Effector CD4-positive, alpha-beta T cell (primary cell): ENCODE measurements at regions not wholly inside any gene's neighbourhood (a gene's known extent, or its start where the extent isn't known, plus 50 kb on each side); places are given as distances from the start of the nearest gene placed in this dataset.

Experiments used
- DNase-seq: peaks from one replicate; pipeline ENCODE4 v3.0.0-alpha.2; 2020

GRCh38 chr5:96340357-96340756 is 92.7 kb downstream of the PCSK1 start:
- DNase-seq, result no peak

- DNase-seq, result no peak
Measured at GRCh38 chr5:96339862-96340261, 93.2 kb downstream of the PCSK1 start.

DNA sequence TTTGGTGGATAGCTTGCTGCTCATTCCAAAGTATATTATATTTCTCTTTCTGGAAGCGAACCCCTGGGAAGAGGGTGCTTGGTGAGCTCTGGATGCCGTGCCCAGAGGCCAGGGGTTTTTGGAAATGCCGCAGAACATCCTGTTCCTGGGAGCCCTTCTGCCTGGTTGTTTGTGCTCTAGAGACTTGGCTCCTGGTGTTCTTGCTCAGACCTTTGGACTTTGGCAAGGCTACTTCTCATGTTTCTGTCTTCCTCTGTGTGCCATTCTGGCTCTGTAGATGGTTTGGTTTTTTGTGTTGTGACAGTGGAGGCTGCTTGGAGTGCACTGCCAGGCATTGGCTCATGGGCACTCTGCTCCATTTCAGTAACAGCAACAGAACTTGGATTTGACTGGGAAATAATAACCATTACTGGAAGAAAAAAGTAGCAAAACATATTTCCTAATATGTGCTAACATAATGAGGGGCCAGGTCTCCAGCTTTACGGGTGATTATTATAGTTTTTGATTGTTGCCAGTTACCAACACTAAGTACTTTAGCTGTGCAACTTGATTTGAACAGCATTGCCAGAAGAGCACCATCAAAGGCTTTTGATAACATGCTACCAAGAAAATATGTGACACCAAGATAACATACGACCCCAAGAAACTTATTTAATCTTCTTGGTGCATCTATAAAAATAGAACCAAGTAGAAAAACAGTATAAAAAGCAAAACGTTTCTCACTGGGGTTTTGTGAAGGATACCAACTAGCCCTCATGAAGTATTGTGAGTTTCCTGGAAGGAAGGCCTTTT is 94.2 kb downstream of the PCSK1 start:
- DNase-seq, result no peak

- no peak for DNase-seq
Measured at GRCh38 chr5:96338091-96338490, 95.0 kb downstream of the PCSK1 start.

GRCh38 chr5:96337048-96337781 is 95.8 kb downstream of the PCSK1 start:
- DNase-seq, result no peak

DNA sequence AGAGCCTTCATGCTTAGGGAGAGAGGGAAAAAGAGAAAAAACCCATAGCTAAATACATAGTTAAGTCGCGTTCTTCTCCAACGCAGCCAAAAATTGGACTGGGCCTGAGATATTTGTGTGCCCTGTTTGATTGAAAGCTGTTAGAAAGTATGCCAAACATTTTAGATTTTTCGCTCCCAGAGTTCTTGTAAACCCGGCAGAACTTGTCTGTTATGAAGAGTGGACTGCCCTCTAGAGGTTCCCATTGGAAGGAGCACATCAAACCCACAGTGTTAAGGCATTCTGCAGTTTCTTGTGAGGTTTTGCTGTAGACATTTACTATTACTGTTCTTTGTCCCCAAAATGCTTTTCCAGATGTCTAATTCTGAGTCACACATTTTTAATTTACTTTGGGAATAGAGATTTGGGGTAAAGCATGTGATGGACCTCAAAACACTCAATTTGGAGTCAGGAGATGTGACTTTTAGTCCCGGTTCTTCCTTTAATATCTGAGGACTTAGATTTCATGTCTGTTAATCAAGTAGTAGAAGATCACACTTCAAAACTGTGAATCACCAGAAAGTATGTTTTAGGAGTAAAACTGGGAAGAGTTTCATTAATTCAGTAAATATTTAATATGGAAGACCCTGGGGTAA is 96.6 kb downstream of the PCSK1 start:
- peak; percentile 32 for DNase-seq

DNA sequence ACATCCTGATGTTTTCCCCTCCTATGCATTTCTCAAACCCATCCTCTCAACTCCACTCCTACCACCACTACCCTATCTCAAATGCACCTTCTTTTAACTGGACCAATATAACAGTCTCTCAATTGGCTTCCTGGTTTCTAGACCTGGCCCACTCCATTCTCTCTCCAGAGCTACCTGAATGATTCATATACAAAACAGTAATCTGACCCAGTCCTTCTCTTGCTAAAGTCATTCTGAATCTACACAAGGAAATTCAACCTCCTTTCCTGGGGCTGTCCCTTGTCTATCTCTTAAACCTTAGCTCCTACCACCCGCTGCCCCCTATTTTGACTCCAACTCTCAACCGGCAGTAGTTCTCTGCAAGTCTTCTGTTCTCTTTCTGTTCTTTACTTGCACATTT is 97.2 kb downstream of the PCSK1 start:
- no peak for DNase-seq

GRCh38 chr5:96333391-96333790 is 99.7 kb downstream of the PCSK1 start:
- DNase-seq, result no peak

GRCh38 chr5:96332535-96333366 is 100.3 kb downstream of the PCSK1 start:
- DNase-seq, result no peak

- no peak for DNase-seq
Measured at GRCh38 chr5:96331681-96332361, 101.2 kb downstream of the PCSK1 start.

DNA sequence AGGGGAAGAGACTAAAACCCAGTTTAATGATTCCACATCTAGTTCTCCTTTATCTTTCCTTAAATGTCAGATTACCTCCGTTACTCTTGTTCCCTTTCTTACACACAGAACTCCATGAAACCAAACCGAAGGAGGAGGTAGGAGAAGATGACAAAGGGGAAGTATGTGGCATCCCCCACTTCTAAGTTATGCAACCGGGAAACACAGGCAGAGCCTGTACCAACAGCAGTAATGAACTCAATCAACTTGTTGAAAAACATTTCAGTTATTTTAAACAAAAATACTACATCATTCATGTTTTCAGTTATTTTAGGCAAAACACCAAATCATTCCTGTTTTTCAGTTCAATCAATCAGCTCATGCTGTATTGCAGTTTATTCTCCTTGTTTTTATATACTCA is 101.8 kb downstream of the PCSK1 start:
- no peak for DNase-seq

GRCh38 chr5:96330530-96331140 is 102.4 kb downstream of the PCSK1 start:
- no peak for DNase-seq

DNA sequence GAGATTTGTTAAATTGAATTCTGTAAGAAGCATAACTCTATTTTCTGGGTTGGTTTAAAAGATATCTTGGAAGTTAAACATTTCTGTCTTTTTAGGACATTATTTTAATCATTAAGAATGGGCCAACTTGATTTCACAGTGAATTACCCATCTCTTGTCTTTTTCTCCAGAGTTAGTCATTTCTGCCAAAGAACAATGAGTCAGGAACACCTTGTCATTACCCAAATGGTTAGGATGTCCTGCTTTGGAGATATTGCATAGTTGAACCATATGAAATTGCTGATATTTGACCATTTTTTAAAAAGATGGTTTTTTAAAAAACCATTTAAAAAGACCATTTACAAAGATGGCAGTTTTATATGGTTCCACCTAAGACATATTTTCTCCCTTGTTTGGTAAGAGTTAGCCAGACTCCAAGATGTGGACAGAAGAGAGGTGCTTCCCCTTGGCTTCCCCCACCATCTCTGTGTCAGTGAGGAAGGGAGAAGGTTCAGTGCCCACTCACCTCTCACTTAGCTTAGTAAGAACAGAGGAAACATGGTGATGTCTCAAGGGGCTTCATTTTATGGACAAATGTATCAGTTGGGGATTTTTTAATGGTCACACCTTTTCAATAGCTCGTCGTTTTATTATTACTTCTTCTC is 103.0 kb downstream of the PCSK1 start:
- DNase-seq, result no peak

DNA sequence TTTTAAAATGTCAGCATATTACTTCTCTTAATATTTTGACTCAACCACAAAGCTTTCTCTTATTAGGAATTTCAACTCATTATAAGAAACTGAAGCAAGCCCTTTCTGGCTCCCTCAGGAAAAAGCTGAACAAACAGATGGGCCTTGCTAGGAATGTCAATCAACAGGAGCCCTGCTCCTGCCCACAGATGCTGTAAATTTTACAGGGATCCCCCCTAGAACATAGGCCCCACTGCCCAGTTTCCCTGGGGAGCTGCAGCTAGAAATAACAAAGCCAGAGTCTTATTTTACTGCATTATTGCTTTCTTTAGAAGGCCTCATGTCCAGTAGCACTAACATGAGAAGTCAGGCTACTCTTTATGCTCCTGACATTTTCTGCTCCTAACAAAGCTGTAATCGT is 103.8 kb downstream of the PCSK1 start:
- DNase-seq, result no peak

DNA sequence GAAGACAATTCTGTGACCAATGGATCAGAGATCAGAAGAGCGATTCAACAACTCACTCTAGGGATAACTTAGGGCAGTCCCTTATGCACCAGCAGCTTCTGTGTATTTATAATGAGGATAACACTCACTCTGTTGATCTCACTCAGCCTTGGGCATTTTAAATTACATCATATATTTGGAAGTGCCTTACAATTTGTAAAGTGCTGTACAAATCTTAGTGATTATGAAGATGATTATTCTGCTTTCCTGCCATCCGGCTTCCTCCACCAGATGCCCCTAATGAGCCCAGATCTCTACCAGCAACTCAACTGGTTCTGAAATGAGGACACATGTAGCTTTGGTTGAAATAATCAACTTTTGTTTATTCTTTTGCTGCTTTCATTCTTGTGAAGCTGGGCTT is 105.3 kb downstream of the PCSK1 start:
- no peak for DNase-seq

DNA sequence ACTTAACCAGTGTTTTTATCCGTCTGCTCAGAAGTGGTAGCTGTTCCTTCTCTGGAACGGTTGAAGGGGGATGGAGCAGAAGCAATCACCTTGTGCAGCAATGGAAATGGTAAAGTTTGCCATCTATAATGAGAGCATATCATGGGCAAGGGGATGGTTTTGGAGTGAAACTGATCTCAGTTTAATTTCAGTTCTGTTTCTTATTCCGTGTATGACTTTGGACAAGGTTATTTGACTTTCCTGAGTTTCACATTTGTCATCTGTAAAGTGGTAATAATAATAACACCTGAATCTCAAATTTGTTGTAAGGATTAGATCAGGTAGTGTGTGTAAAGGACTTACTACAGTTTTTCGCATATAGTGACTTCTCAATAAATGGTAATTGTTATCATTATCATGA is 106.1 kb downstream of the PCSK1 start:
- DNase-seq, result no peak

DNA sequence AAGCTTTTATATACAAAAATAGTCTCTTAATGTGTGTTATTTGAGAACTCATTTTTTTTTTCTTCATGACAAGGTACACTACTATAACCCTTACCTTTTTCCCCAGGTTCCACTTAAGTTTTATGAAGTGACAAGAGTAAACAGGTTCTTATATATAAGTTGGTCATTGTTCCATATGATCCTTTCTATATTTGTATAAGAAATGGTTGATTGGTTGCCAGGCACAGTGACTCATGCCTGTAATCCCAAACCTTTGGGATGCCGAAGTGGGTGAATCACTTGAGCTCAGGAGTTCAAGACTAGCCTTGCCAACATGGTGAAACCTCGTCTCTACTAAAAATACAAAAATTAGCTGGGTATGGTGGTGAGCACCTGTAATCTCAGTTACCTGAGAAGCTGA is 108.3 kb downstream of the PCSK1 start:
- DNase-seq, result no peak

DNA sequence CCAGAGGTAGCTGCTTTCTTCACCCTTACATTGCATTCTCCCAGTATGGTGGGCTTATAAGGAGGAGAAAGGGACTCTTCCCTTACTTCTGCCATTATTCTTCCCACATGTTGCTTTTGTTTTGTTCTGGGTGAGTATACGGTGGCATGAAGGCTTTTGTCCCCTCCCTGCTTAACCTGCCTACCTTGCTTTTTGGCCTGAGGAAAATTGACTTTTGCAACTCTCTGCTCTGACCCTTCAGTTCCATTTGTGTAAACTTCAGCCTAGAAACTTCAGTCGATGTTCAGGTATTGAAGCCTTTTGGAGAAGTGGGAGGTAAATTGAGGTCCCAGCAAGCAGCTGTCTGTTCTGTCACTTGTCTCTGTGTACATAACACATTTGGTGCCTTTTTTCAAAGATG is 110.2 kb downstream of the PCSK1 start:
- no peak for DNase-seq

DNA sequence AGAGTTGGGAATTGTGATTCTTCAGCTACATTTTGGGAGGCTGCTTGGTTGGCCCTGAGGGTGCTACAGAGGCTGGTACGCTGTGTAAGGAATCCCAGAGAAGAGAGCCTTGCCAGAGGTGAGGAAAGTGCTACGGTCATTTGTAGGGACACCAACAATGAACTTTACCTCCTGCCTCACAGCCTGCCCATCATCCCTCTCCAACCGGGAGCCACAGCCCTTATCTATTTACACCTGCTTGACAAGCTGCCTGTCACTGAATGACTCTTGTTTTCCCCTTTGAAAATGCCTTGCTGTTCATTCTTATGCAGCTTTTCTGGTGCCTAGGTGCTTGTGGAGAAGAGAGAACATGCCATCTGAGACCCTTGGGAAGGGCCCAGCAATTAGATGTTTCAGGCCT is 110.8 kb downstream of the PCSK1 start:
- no peak for DNase-seq

DNA sequence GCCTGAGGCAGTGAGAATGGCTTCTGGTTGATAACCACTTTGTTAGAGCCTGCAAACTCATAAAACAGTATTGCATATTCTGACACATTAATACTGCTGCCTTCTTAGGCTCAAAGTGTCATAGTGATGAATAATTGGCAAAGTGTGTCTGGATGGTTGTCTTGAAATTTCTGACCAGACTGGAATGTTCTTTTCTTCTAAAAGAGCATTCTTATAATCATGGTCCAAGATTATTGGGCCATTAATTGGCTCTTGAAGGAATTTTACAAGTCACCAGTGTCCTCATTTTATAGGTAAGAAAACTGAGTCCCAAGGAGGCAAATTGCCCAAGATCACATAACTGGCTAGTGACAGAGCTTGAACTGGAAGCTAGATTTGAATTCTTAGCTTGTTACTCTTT is 111.7 kb downstream of the PCSK1 start:
- no peak for DNase-seq

DNA sequence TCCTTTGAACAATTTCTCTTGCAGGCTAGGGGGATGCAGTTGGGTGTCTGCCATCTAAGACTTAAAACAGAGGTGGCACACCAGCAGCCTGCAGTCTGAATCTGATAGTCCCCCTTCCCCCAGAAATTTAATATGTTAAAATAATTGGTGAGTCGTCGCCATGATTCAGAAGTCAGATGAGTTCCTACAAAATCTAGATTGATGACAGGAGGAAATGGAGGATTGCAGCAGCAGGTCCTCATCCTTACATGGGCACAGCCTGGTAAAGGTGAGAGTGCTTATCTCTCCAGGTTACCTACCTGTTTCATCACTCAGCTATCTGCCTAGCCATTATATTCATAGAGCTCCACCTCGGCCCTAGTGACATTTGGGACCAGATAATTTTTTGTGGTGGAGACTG is 112.3 kb downstream of the PCSK1 start:
- no peak for DNase-seq
